ENCODE measurements at regions not wholly inside any gene's neighbourhood (a gene's known extent, or its start where the extent isn't known, plus 50 kb on each side); places are given as distances from the start of the nearest gene placed in this dataset.
"Not testable (repeated sequence)": the region's sequence is repeated elsewhere in the genome, so short reads cannot be mapped to it uniquely, and the experiment has no call there.

DNA sequence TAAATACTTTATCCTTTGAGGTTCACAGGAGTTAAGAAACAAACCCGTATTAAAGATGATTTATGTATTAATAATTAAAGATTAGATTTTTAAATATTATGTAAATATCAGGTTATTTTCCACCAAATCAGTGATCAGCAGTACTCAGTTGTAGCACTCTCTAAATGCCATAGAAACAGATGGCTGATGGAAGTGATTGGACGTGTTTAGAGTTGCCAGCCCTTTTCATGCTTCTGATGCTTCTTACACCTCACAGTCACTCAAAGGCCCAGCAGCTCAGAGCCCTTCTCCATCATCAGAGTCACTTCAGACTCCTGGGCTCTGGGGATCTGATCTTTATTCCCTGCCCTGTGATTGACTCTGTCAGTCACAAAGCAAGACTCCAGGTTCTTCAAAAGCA is 170.1 kb upstream of the PGRMC2 start:
- no peak overlapping the region for H3K4me3 Mint-ChIP-seq

DNA sequence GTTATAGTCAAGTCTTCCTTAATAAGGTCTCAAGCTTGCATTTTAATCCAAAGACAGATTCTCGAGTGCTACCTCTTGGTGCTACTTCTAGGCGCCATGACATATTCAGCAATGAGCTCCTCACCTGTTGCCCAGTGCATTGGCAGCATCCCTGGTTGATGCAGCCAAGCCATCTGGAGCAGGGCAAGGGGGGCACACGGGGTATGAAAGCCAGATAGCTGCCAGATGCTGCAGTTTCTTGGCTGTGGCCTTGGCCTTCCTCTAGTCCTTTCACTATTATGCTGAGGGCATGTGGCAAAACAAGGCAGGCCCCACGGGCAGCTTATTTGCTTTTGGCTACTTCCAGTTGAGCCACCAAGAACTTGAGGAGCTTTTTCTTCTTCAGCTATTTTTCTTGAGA is 168.6 kb upstream of the PGRMC2 start:
- H3K27me3 Mint-ChIP-seq (ENCODE audit: low read depth) = no peaks in the 10 kb centered on the region
- no peaks in the 10 kb centered on the region for H3K36me3 Mint-ChIP-seq (ENCODE audit: low read depth)

More for the DNA sequence above, 170.1 kb upstream of the PGRMC2 start:
- H3K27me3 Mint-ChIP-seq (ENCODE audit: low read depth) = no peaks in the 10 kb centered on the region
- no peak overlapping the region for H3K27ac Mint-ChIP-seq
- peaks cover 2% of the 10 kb centered on the region for H3K4me1 Mint-ChIP-seq (ENCODE audit: low read depth)
- H3K36me3 Mint-ChIP-seq (ENCODE audit: low read depth) = no peaks in the 10 kb centered on the region
- no peaks in the 10 kb centered on the region for H3K9me3 Mint-ChIP-seq

DNA sequence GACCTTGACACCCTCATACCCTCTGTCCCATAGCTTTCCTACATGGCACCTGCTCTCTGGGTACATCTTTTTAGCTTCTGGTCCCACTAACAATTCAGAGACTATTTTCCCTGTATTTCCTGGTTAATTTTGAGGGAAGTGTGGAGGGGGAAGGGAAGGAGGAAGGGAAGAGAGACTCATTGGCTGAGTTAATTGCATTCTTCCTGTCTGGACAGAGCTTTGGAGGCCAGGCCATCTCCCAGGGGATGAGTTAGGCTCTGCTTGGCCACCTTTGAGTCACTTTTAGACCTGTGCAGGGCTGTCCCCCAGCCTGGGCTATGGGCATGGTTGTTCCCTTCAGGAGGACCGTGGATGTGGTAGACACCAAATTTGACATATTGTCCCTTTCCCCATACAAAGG is 167.9 kb upstream of the PGRMC2 start:
- no peaks in the 10 kb centered on the region for H3K36me3 Mint-ChIP-seq (ENCODE audit: low read depth)
- no peaks in the 10 kb centered on the region for H3K27me3 Mint-ChIP-seq (ENCODE audit: low read depth)
- no peak overlapping the region for H3K4me3 Mint-ChIP-seq
- no peaks in the 10 kb centered on the region for H3K9me3 Mint-ChIP-seq
- no peak overlapping the region for H3K27ac Mint-ChIP-seq
- peaks cover 2% of the 10 kb centered on the region for H3K4me1 Mint-ChIP-seq (ENCODE audit: low read depth)

More for the DNA sequence above, 168.6 kb upstream of the PGRMC2 start:
- no peak overlapping the region for H3K27ac Mint-ChIP-seq
- no peak overlapping the region for H3K4me3 Mint-ChIP-seq
- no peaks in the 10 kb centered on the region for H3K9me3 Mint-ChIP-seq
- H3K4me1 Mint-ChIP-seq (ENCODE audit: low read depth) = peaks cover 2% of the 10 kb centered on the region

DNA sequence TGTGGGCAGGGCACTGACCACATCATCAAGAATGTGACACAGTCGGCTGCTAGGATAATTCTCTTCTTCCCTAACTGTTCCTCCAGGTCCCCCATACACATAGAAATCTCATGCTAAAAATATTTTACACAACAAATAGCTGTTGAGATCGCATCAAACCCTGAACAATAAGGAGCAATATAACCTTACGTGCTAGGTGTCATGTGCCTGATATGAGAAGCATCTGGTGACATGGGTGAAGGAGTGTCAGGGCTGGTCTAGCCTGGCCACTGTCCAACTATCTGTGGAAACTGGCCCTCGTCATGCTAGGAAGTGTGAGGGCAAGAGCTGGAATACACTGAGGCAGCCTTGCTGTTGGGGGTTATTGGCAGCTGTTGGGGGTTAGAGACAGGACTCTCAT is 167.3 kb upstream of the PGRMC2 start:
- Mint-ChIP-seq H3K9me3 (no peaks in the 10 kb centered on the region), H3K4me1 (ENCODE audit: low read depth) (peaks cover 2% of the 10 kb centered on the region), H3K27ac (no peak overlapping the region), H3K36me3 (ENCODE audit: low read depth) (no peaks in the 10 kb centered on the region), H3K4me3 (no peak overlapping the region), H3K27me3 (ENCODE audit: low read depth) (no peaks in the 10 kb centered on the region)

DNA sequence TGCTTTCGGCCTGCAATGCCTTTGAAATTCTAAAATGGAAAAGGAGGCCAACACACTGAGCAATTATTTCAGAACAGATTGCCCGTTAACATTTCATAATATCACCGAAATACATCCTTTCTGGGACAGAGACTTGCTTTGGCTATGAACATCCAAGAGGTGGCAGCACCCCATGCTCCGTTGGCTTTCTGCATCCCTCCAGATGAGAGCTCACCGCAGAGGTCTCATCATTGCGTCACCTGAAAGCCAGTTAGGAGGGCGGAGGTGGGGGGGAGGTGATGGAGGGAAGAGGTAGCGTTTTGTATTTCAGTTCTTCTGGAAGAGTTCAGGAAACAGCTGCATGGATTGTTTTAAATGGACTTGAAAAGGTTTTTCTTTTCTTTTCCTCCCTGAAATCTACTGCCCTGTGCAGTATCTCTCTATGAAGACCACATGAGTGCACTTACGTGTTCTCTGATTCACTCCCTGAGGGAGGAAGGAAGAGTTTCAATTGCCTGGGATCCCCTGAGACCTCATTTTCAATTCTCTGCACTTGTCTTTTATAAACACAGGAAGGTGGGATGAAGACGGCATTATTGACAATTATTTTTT is 166.8 kb upstream of the PGRMC2 start:
- Mint-ChIP-seq H3K36me3 (ENCODE audit: low read depth) (no peaks in the 10 kb centered on the region), H3K27ac (no peak overlapping the region), H3K27me3 (ENCODE audit: low read depth) (no peaks in the 10 kb centered on the region), H3K4me3 (no peak overlapping the region), H3K9me3 (no peaks in the 10 kb centered on the region), H3K4me1 (ENCODE audit: low read depth) (peaks cover 2% of the 10 kb centered on the region)

DNA sequence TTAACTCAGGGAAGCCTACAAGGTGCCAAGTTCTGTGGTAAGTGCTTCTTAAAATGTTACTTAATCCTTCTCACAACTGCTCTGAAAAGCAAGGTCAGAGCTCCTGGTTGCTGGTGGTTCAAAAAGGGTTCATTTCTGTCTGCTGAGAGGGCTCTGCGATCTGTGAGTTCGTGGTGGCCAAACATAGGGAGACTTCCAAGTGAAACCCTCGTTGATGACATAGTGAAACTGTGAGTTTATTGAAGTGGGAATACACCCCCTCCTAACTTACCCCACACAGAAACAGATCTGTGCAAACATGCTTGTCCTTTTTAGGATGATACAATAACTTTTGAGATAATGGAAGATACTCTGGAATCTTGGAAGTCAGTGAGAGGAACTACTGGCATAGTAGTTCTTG is 164.8 kb upstream of the PGRMC2 start:
- Mint-ChIP-seq H3K4me3 (no peak overlapping the region), H3K27me3 (ENCODE audit: low read depth) (no peaks in the 10 kb centered on the region), H3K9me3 (no peaks in the 10 kb centered on the region), H3K36me3 (ENCODE audit: low read depth) (no peaks in the 10 kb centered on the region), H3K4me1 (ENCODE audit: low read depth) (peaks cover 2% of the 10 kb centered on the region), H3K27ac (no peak overlapping the region)

DNA sequence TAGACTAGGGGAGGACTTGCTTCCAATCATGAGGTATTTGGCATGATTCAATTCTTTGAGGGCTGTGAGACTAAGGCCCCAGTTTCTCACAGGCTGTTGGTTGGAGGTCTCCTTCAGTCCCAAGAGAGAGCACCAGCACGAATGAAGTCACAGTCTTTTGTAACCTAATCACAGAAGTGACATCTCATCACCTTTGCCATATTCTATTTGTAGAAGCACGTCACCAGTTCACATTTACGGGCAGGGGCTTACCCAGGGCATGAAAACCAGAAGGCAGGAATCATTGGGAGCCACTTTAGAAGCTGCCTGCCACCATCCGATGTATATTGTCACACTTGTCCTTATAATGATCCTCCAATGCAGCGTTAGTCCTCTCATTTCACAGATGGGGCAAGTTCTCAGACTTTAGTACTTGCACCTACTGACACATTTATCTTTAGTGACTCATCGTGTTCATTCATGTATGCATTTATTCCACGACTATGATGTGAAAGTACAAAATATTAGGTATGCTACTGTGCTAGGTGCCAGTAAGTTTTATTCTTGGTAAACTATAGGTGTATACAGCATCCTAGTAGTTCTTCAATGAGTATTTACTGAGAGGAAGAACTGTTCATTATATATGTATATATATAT is 163.8 kb upstream of the PGRMC2 start:
- Mint-ChIP-seq H3K4me1 (ENCODE audit: low read depth) (peaks cover 2% of the 10 kb centered on the region), H3K36me3 (ENCODE audit: low read depth) (no peaks in the 10 kb centered on the region), H3K4me3 (no peak overlapping the region), H3K27ac (no peak overlapping the region), H3K9me3 (no peaks in the 10 kb centered on the region), H3K27me3 (ENCODE audit: low read depth) (no peaks in the 10 kb centered on the region)

DNA sequence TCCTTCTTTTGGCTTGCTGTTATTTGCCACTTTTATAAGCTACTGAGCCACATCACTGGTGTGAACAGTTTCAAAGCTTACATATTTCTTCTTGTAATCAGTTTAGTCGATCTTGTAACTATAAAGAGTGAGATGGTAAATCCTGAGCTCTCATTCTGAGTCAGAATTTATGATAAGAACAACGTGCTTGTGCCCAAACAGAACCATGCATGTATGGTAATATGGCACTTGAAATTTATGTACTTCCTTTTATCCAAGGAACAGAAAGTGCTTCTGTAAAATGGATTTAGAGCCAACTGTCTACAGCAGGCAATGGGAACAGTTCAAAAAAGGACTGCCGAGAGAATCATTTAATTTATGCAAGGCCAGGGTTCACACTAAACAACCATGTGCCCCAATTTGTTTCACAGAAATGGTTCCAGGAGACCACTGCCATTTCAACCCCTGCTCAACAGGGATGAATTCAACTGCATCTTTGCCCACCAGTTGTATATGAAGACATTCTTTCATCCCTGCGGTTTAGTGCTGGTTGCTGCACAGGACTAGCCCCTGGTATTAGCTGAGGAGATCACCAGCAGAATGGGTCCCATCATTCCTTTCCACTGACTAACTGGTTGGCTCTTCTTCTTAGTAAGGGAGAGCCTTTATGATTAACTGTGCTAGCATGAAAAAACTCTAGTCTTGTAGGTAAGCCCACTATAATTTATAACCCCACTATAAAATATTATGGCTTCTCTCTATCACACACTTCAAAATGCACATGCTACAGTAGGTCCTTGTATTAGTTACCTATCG is 162.9 kb upstream of the PGRMC2 start:
- Mint-ChIP-seq H3K36me3 (ENCODE audit: low read depth) (no peaks in the 10 kb centered on the region), H3K4me3 (no peak overlapping the region), H3K4me1 (ENCODE audit: low read depth) (peaks cover 2% of the 10 kb centered on the region), H3K9me3 (peaks cover 3% of the 10 kb centered on the region), H3K27ac (no peak overlapping the region), H3K27me3 (ENCODE audit: low read depth) (no peaks in the 10 kb centered on the region)

DNA sequence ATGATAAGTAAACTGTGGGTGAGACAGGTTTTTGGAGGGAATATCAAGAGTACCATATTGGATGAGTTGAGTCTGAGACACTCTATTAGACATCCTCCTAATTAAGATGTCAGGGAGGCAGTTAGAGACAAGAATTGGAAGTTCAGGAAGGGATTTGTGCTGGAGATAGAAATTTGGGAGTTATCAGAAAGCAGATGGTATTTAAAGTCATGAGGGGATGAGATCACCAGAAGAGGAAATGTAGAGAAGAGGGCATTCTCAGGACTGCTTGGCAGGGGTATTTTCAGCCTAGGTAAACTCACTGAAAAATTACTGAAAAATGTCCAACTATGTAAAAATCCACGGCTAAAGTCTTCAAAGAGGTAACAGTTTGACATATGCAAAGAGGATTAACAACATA is 161.6 kb upstream of the PGRMC2 start:
- peaks cover 13% of the 10 kb centered on the region for H3K9me3 Mint-ChIP-seq
- H3K4me1 Mint-ChIP-seq (ENCODE audit: low read depth) = peaks cover 2% of the 10 kb centered on the region
- H3K27me3 Mint-ChIP-seq (ENCODE audit: low read depth) = no peaks in the 10 kb centered on the region
- no peak overlapping the region for H3K4me3 Mint-ChIP-seq
- no peak overlapping the region for H3K27ac Mint-ChIP-seq
- no peaks in the 10 kb centered on the region for H3K36me3 Mint-ChIP-seq (ENCODE audit: low read depth)

DNA sequence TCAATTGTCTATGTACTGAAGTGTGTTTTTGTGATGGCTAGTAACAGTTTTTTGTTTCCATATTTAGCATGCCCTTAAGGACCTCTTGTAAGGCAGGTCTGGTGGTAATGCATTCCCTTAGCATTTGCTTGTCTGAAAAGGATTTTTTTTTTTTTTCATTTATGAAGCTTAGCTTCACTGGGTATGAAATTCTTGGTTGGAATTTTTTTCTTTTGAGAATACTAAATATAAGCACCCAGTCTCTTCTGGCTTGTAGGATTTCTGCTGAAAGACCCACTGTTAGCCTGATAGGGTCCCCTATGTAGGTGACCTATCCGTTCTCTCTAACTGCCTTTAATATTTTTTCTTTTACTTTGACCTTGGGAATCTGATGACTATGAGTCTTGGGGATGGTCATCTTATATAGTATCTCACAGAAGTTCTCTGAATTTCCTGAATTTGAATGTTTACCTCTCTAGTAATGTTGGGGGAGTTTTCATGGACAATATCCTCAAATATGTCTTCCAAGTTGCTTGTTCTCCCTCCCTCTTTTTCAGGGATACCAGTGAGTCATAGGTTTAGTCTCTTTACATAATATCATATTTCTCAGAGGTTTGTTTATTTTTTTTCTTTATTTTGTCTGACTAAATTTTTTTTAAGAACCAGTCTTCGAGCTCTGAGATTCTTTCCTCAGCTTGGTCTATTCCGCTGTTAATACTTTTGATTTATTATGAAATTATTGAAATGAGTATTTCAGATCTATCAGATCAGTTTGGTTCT is 157.1 kb upstream of the PGRMC2 start:
- peaks cover 26% of the 10 kb centered on the region for H3K9me3 Mint-ChIP-seq
- no peaks in the 10 kb centered on the region for H3K27me3 Mint-ChIP-seq (ENCODE audit: low read depth)
- H3K36me3 Mint-ChIP-seq (ENCODE audit: low read depth) = peaks cover 2% of the 10 kb centered on the region
- H3K4me3 Mint-ChIP-seq = no peak overlapping the region
- no peaks in the 10 kb centered on the region for H3K4me1 Mint-ChIP-seq (ENCODE audit: low read depth)
- no peak overlapping the region for H3K27ac Mint-ChIP-seq

DNA sequence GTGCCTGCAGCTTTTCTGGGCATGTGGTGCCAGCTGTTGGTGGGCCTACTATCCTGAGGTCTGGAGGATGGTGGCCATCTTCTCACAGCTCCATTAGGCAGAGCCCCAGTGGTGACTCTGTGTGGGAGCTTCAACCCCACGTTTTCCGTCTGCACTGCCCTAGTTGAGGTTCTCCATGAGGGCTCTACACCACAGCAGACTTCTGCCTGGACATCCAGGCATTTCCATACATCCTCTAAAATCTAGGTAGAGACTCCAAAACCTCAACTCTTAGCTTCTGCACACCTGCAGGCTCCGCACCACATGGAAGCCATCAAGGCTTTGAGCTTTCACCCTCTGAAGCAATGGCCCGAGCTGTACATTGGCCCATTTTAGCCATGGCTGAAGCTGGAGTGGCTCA is 153.3 kb upstream of the PGRMC2 start:
- no peak overlapping the region for H3K4me3 Mint-ChIP-seq
- no peaks in the 10 kb centered on the region for H3K27me3 Mint-ChIP-seq (ENCODE audit: low read depth)
- H3K9me3 Mint-ChIP-seq = peaks cover 31% of the 10 kb centered on the region
- H3K36me3 Mint-ChIP-seq (ENCODE audit: low read depth) = peaks cover 2% of the 10 kb centered on the region
- H3K27ac Mint-ChIP-seq = no peak overlapping the region
- no peaks in the 10 kb centered on the region for H3K4me1 Mint-ChIP-seq (ENCODE audit: low read depth)

DNA sequence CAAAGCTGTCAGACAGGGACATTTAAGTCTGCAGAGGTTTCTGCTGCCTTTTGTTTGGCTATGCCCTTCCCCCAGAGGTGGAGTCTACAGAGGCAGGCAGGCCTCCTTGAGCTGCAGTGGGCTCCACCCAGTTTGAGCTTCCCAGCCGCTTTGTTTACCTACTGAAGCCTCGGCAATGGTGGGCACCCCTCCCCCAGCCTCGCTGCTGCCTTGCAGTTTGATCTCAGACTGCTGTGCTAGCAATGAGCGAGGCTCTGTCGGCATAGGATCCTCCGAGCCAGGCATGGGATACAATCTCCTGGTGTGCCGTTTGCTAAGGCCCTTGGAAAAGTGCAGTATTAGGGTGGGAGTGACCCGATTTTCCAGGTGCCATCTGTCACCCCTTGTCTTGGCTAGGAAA is 149.4 kb upstream of the PGRMC2 start:
- H3K4me3 Mint-ChIP-seq; H3K4me1 Mint-ChIP-seq (ENCODE audit: low read depth); H3K27me3 Mint-ChIP-seq (ENCODE audit: low read depth); H3K36me3 Mint-ChIP-seq (ENCODE audit: low read depth); H3K27ac Mint-ChIP-seq; H3K9me3 Mint-ChIP-seq: not testable (repeated sequence)

DNA sequence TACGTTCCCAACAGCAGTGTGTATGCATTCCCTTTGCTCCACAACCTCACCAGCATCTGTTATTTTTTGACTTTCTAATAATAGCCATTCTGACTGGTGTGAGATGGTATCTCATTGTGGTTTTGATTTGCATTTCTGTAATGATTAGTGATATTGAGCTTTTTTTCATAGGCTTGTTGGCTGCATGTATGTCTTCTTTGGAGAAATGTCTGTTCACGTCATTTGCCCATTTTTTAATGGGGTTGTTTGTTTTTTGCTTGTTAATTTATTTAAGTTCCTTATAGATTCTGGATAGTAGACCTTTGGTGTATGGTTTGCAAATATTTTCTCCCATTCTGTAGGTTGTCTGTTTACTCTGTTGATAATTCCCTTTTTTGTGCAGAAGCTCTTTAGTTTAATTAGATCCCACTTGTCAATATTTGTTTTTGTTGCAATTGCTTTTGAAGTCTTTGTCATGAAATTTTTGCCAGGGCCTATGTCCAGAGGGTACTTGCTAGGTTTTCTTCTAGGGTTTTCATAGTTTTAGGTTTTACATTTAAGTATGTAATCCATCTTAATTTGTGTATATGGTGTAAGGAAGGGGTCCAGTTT is 141.5 kb upstream of the PGRMC2 start:
- not testable (repeated sequence) for H3K9me3 Mint-ChIP-seq; H3K4me3 Mint-ChIP-seq; H3K27ac Mint-ChIP-seq; H3K27me3 Mint-ChIP-seq (ENCODE audit: low read depth); H3K36me3 Mint-ChIP-seq (ENCODE audit: low read depth); H3K4me1 Mint-ChIP-seq (ENCODE audit: low read depth)

DNA sequence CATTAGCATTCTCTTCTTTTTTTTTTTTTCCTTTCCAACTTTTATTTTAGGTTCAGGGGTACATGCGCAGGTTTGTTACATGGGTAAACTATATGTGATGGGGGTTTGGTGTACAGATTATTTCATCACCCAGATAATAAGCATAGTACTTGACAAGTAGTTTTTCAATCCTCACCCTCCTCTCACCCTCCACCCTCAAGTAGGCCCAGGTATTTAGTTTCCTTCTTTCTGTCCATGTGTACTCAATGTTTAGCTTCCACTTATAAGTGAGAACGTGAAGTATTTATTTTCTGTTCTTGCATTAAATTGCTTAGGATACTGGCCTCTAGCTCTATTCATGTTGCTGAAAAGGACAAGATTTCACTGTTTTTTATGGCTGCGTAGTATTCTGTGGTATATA is 140.8 kb upstream of the PGRMC2 start:
- Mint-ChIP-seq H3K27me3 (ENCODE audit: low read depth) (no peaks in the 10 kb centered on the region), H3K4me1 (ENCODE audit: low read depth) (no peaks in the 10 kb centered on the region), H3K9me3 (no peaks in the 10 kb centered on the region), H3K36me3 (ENCODE audit: low read depth) (no peaks in the 10 kb centered on the region), H3K27ac (no peak overlapping the region), H3K4me3 (no peak overlapping the region)
